ENCODE measurements at regions not wholly inside any gene's neighbourhood (a gene's known extent, or its start where the extent isn't known, plus 50 kb on each side); places are given as distances from the start of the nearest gene placed in this dataset.
"Not testable (repeated sequence)": the region's sequence is repeated elsewhere in the genome, so short reads cannot be mapped to it uniquely, and the experiment has no call there.

GRCh38 chr2:207231106-207231865, 65.5 kb upstream of the KLF7 start:
- H3K27ac ChIP-seq (ENCODE audit: low read depth, low read length), result no peak overlapping the region
- H3K36me3 ChIP-seq (ENCODE audit: insufficient read depth, low read length), result no peaks in the 10 kb centered on the region
- peaks cover 3% of the 10 kb centered on the region for H3K4me1 ChIP-seq (ENCODE audit: insufficient read depth, low read length)
- Mint-ChIP-seq H3K27ac (no peak overlapping the region), H3K4me3 (no peak overlapping the region), H3K27me3 (peaks cover 3 to 16% of the 10 kb centered on the region in 2 donors), H3K36me3 (peaks cover 0 to 2% (median 0%) of the 10 kb centered on the region in 3 donors), H3K9me3 (no peaks in the 10 kb centered on the region), H3K4me1 (peaks cover 0 to 6% (median 0%) of the 10 kb centered on the region in 3 donors)
- H3K27me3 ChIP-seq (ENCODE audit: insufficient read depth, low read length, poor library complexity, severe bottlenecking), result no peaks in the 10 kb centered on the region
- ChIA-PET CTCF (no interaction called here), POLR2A (no interaction called here)
- no peak for DNase-seq
- no peak overlapping the region for H3K4me3 ChIP-seq (ENCODE audit: low read length)
- H3K9me3 ChIP-seq (ENCODE audit: low read length), result no peaks in the 10 kb centered on the region

- peaks cover 0 to 2% (median 0%) of the 10 kb centered on the region in 3 donors for H3K36me3 Mint-ChIP-seq
- ChIA-PET CTCF (no interaction called here), POLR2A (no interaction called here)
- no peak overlapping the region for H3K27ac Mint-ChIP-seq
- DNase-seq, result no peak
- Histone ChIP-seq H3K4me3 (ENCODE audit: low read length) (no peak overlapping the region), H3K36me3 (ENCODE audit: insufficient read depth, low read length) (no peaks in the 10 kb centered on the region), H3K9me3 (ENCODE audit: low read length) (no peaks in the 10 kb centered on the region), H3K27ac (ENCODE audit: low read depth, low read length) (no peak overlapping the region), H3K4me1 (ENCODE audit: insufficient read depth, low read length) (peaks cover 3% of the 10 kb centered on the region), H3K27me3 (ENCODE audit: insufficient read depth, low read length, poor library complexity, severe bottlenecking) (no peaks in the 10 kb centered on the region)
- no peaks in the 10 kb centered on the region for H3K4me1 Mint-ChIP-seq
- no peaks in the 10 kb centered on the region for H3K9me3 Mint-ChIP-seq
- peaks cover 3 to 9% of the 10 kb centered on the region in 2 donors for H3K27me3 Mint-ChIP-seq
- no peak overlapping the region for H3K4me3 Mint-ChIP-seq
Observed at GRCh38 chr2:207231967-207232366, 66.2 kb upstream of the KLF7 start.

DNA sequence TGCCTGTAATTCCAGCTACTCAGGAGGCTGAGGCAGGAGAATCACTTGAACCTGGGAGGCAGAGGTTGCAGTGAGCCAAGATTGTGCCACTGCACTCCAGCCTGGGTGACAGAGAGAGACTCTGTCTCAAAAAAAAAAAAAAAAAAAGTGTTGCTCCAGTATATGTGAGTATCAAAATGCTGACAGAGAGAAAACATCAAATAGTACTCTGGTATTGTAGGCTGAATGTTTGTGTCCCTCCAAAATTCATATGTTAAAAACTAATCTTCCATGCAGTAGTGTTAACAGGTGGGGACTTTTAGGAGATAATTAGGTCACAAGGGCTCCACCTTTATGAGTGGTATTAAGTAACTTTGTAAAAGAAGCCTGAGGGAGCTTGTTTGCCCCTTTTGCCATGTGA, 67.4 kb upstream of the KLF7 start:
- not testable (repeated sequence) for H3K4me1 Mint-ChIP-seq

GRCh38 chr2:207233731-207234130, 68.0 kb upstream of the KLF7 start:
- Mint-ChIP-seq H3K36me3 (peaks cover 0 to 2% (median 0%) of the 10 kb centered on the region in 3 donors), H3K4me3 (no peak overlapping the region), H3K9me3 (no peaks in the 10 kb centered on the region), H3K27ac (peak overlapping the region in 1 of 8 donors; percentile 76), H3K27me3 (peaks cover 3% of the 10 kb centered on the region in 2 donors), H3K4me1 (no peaks in the 10 kb centered on the region)
- POLR2A ChIA-PET, result no interaction called here
- Histone ChIP-seq H3K27ac (ENCODE audit: low read depth, low read length) (no peak overlapping the region), H3K4me1 (ENCODE audit: insufficient read depth, low read length) (peaks cover 8% of the 10 kb centered on the region), H3K36me3 (ENCODE audit: insufficient read depth, low read length) (no peaks in the 10 kb centered on the region), H3K4me3 (ENCODE audit: low read length) (no peak overlapping the region), H3K9me3 (ENCODE audit: low read length) (no peaks in the 10 kb centered on the region), H3K27me3 (ENCODE audit: insufficient read depth, low read length, poor library complexity, severe bottlenecking) (no peaks in the 10 kb centered on the region)
- CTCF ChIA-PET, result no interaction called here
- no peak for DNase-seq

More for the DNA sequence above, 67.4 kb upstream of the KLF7 start:
- H3K9me3 ChIP-seq (ENCODE audit: low read length); H3K27me3 Mint-ChIP-seq; H3K27ac ChIP-seq (ENCODE audit: low read depth, low read length); H3K27ac Mint-ChIP-seq; DNase-seq; H3K27me3 ChIP-seq (ENCODE audit: insufficient read depth, low read length, poor library complexity, severe bottlenecking); H3K36me3 ChIP-seq (ENCODE audit: insufficient read depth, low read length); H3K9me3 Mint-ChIP-seq; H3K4me1 ChIP-seq (ENCODE audit: insufficient read depth, low read length); H3K4me3 ChIP-seq (ENCODE audit: low read length); POLR2A ChIA-PET; H3K36me3 Mint-ChIP-seq; H3K4me3 Mint-ChIP-seq; CTCF ChIA-PET: not testable (repeated sequence)

DNA sequence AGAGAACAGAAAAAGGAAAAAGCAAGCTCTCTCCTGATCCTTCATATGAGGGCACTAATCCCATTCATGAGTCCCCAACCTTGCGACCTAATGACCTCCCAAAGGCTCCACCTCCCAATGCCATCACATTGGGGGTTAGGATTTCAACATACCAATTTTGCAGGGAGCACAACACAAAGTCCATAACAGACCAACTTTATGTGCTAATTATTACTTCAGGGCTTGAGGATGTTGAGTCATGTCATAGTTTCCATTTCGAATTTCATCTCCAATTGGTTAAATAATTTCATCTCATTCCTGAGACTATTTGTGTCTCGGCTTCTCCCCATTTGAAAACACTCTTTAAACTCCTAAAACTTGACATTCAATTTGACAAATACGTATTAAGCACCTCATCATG, 69.9 kb upstream of the KLF7 start:
- no peak for DNase-seq
- peaks cover 0 to 2% (median 0%) of the 10 kb centered on the region in 3 donors for H3K36me3 Mint-ChIP-seq
- Histone ChIP-seq H3K27ac (ENCODE audit: low read depth, low read length) (no peak overlapping the region), H3K36me3 (ENCODE audit: insufficient read depth, low read length) (no peaks in the 10 kb centered on the region), H3K4me1 (ENCODE audit: insufficient read depth, low read length) (peaks cover 25% of the 10 kb centered on the region), H3K4me3 (ENCODE audit: low read length) (no peak overlapping the region), H3K27me3 (ENCODE audit: insufficient read depth, low read length, poor library complexity, severe bottlenecking) (no peaks in the 10 kb centered on the region), H3K9me3 (ENCODE audit: low read length) (no peaks in the 10 kb centered on the region)
- POLR2A ChIA-PET, result no interaction called here
- no peaks in the 10 kb centered on the region for H3K9me3 Mint-ChIP-seq
- H3K4me3 Mint-ChIP-seq, result no peak overlapping the region
- H3K27ac Mint-ChIP-seq, result no peak overlapping the region
- CTCF ChIA-PET, result no interaction called here
- no peaks in the 10 kb centered on the region for H3K4me1 Mint-ChIP-seq
- no peaks in the 10 kb centered on the region for H3K27me3 Mint-ChIP-seq

GRCh38 chr2:207236156-207236935, 70.6 kb upstream of the KLF7 start:
- peaks cover 0 to 2% (median 0%) of the 10 kb centered on the region in 3 donors for H3K36me3 Mint-ChIP-seq
- POLR2A ChIA-PET, result no interaction called here
- H3K9me3 Mint-ChIP-seq, result no peaks in the 10 kb centered on the region
- H3K27me3 Mint-ChIP-seq, result no peaks in the 10 kb centered on the region
- no peak overlapping the region for H3K4me3 Mint-ChIP-seq
- CTCF ChIA-PET, result no interaction called here
- Histone ChIP-seq H3K36me3 (ENCODE audit: insufficient read depth, low read length) (no peaks in the 10 kb centered on the region), H3K27ac (ENCODE audit: low read depth, low read length) (no peak overlapping the region), H3K4me3 (ENCODE audit: low read length) (no peak overlapping the region), H3K9me3 (ENCODE audit: low read length) (no peaks in the 10 kb centered on the region), H3K4me1 (ENCODE audit: insufficient read depth, low read length) (peaks cover 28% of the 10 kb centered on the region), H3K27me3 (ENCODE audit: insufficient read depth, low read length, poor library complexity, severe bottlenecking) (no peaks in the 10 kb centered on the region)
- no peak overlapping the region for H3K27ac Mint-ChIP-seq
- H3K4me1 Mint-ChIP-seq, result no peaks in the 10 kb centered on the region
- no peak for DNase-seq

DNA sequence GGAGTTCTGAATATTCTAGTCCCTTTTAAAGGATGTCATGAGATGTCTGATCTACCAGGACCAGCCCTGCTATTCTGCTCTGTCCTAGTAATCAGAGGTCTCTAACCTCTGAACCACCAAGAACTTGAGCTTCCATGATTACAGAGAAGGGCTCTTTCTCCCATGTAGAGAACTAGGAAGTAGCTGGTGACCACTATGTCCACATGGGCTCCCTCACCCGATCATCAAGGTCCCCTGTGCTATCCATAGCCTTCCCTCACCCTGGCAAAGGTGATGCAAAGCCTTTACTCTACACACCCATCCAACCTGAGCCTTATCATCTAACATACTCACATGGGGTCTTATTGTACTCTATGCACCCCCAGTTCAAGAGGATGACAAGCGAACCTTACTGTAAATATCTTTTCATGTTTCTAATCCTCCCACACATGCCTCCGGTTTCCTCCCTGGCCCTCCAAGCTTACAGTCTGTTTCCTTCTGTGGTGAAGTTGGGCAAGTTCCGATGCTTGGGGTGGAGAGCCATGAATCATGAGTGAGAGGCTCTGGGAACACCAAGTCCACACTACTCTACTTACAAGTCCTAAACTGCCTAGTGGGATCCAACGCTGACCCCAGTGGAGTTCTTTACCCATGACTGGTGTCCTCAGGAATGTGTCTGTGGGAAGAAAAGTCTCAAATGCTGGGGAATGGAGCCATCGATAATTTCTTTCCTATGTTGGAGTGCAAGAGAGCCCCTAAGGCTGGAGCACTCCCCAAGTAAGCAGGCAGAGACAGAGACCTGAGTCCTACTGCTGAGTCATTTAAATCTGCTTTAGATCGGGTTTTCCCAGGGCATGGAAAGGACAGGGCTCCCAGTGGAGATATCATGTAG, 73.3 kb upstream of the KLF7 start:
- peaks cover 28% of the 10 kb centered on the region for H3K4me1 ChIP-seq (ENCODE audit: insufficient read depth, low read length)
- Mint-ChIP-seq H3K27ac (no peak overlapping the region), H3K4me3 (peak overlapping the region in 1 of 7 donors; percentile 3), H3K27me3 (no peaks in the 10 kb centered on the region), H3K4me1 (no peaks in the 10 kb centered on the region), H3K9me3 (no peaks in the 10 kb centered on the region), H3K36me3 (peaks cover 0 to 2% (median 0%) of the 10 kb centered on the region in 3 donors)
- no peaks in the 10 kb centered on the region for H3K36me3 ChIP-seq (ENCODE audit: insufficient read depth, low read length)
- no peak for DNase-seq
- CTCF ChIA-PET, result no interaction called here
- POLR2A ChIA-PET, result no interaction called here
- no peak overlapping the region for H3K4me3 ChIP-seq (ENCODE audit: low read length)
- no peaks in the 10 kb centered on the region for H3K9me3 ChIP-seq (ENCODE audit: low read length)
- no peaks in the 10 kb centered on the region for H3K27me3 ChIP-seq (ENCODE audit: insufficient read depth, low read length, poor library complexity, severe bottlenecking)
- no peak overlapping the region for H3K27ac ChIP-seq (ENCODE audit: low read depth, low read length)

Measured in CD8-positive, alpha-beta memory T cell (primary cell).